ENCODE measurements at regions not wholly inside any gene's neighbourhood (a gene's known extent, or its start where the extent isn't known, plus 50 kb on each side); places are given as distances from the start of the nearest gene placed in this dataset.

- no peak for TF ChIP-seq CTCF (IDR thresholded peaks at IDR 0.05)
- no peak for TF ChIP-seq POLR2A (IDR thresholded peaks at IDR 0.05)
These were observed 447.6 kb upstream of the ID2 start for GRCh38 chr2:8234253-8234652.
